Loucy (cell line): ENCODE measurements at regions not wholly inside any gene's neighbourhood (a gene's known extent, or its start where the extent isn't known, plus 50 kb on each side); places are given as distances from the start of the nearest gene placed in this dataset.

ENCODE experiments used
- EZH2phosphoT487 ChIP-seq: fragments of 200-600 bp; IDR thresholded peaks from 2 replicates; pipeline ENCODE4 v1.6.1; 2018; ENCODE audit warnings: antibody characterized with exemption, mild to moderate bottlenecking, moderate library complexity, borderline replicate concordance
- TF ChIP-seq, protein P1 (sequence below): fragments of 200-600 bp; sonication (generic); conservative IDR thresholded peaks from 2 replicates; pipeline ENCODE4 v1.5.1; 2014; ENCODE audit warnings: mild to moderate bottlenecking, antibody characterized with exemption, low read length

GRCh38 chr5:173464813-173465212 is 136.6 kb upstream of the STC2 start:
- TF ChIP-seq, protein P1, sequence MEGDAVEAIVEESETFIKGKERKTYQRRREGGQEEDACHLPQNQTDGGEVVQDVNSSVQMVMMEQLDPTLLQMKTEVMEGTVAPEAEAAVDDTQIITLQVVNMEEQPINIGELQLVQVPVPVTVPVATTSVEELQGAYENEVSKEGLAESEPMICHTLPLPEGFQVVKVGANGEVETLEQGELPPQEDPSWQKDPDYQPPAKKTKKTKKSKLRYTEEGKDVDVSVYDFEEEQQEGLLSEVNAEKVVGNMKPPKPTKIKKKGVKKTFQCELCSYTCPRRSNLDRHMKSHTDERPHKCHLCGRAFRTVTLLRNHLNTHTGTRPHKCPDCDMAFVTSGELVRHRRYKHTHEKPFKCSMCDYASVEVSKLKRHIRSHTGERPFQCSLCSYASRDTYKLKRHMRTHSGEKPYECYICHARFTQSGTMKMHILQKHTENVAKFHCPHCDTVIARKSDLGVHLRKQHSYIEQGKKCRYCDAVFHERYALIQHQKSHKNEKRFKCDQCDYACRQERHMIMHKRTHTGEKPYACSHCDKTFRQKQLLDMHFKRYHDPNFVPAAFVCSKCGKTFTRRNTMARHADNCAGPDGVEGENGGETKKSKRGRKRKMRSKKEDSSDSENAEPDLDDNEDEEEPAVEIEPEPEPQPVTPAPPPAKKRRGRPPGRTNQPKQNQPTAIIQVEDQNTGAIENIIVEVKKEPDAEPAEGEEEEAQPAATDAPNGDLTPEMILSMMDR: no peak
- no peak for TF ChIP-seq EZH2phosphoT487
